Stimulated activated naive B cell treated with anti-CD40 and anti-IgM and Interleukin-4, amounts not matched to agents 10 μg/mL and 1 μg/mL and 100 μg/mL, for 72 hours (primary cell): ENCODE measurements at regions not wholly inside any gene's neighbourhood (a gene's known extent, or its start where the extent isn't known, plus 50 kb on each side); places are given as distances from the start of the nearest gene placed in this dataset.
"Not testable (repeated sequence)": the region's sequence is repeated elsewhere in the genome, so short reads cannot be mapped to it uniquely, and the experiment has no call there.

Experiments
- ATAC-seq, 2 donors: fragments of 150-1000 bp; cut with Tn5 transposase; replicated peaks; 2 replicates each; pipeline ENCODE4 v1.10.0; 2021; ENCODE audit warnings: moderate library complexity in 1 of 2
- DNase-seq: peaks from one replicate; pipeline ENCODE4 v3.0.0; 2021
- H3K27ac Mint-ChIP-seq: one replicate; pipeline ENCODE4 v1.8.0; 2022; ENCODE audit warnings: mild to moderate bottlenecking, mixed read lengths
- H3K27me3 Mint-ChIP-seq, 2 donors: one replicate each; pipeline ENCODE4 v1.8.0; 2022; ENCODE audit warnings: mixed read lengths in 2 of 2
- H3K36me3 Mint-ChIP-seq, 2 donors: one replicate each; pipeline ENCODE4 v1.8.0; 2022; ENCODE audit warnings: mixed read lengths in 2 of 2, mild to moderate bottlenecking in 1 of 2
- H3K4me1 Mint-ChIP-seq, 2 donors: one replicate each; pipeline ENCODE4 v1.8.0; 2022; ENCODE audit warnings: mixed read lengths in 2 of 2, mild to moderate bottlenecking in 1 of 2
- H3K4me3 Mint-ChIP-seq, 2 donors: one replicate each; pipeline ENCODE4 v1.8.0; 2022; ENCODE audit warnings: mild to moderate bottlenecking in 2 of 2, mixed read lengths in 2 of 2, moderate library complexity in 1 of 2
- H3K9me3 Mint-ChIP-seq, 2 donors: one replicate each; pipeline ENCODE4 v1.8.0; 2022; ENCODE audit warnings: mixed read lengths in 2 of 2, mild to moderate bottlenecking in 1 of 2

GRCh38 chr12:28987538-28988324, 161.3 kb upstream of the FAR2 start:
- no peak for DNase-seq
- peaks cover 6 to 7% of the 10 kb centered on the region in 2 donors for H3K27me3 Mint-ChIP-seq
- H3K9me3 Mint-ChIP-seq: peaks cover 0 to 3% of the 10 kb centered on the region in 2 donors
- no peak for ATAC-seq
- no peak overlapping the region for H3K27ac Mint-ChIP-seq
- no peak overlapping the region for H3K4me3 Mint-ChIP-seq
- H3K36me3 Mint-ChIP-seq: no peaks in the 10 kb centered on the region
- no peaks in the 10 kb centered on the region for H3K4me1 Mint-ChIP-seq

- Mint-ChIP-seq H3K27ac (no peak overlapping the region), H3K4me1 (no peaks in the 10 kb centered on the region)
Observed at GRCh38 chr12:28988325-28988704, 160.8 kb upstream of the FAR2 start.

GRCh38 chr12:28991626-28992025, 157.5 kb upstream of the FAR2 start:
- no peaks in the 10 kb centered on the region for H3K36me3 Mint-ChIP-seq
- peaks cover 0 to 3% of the 10 kb centered on the region in 2 donors for H3K9me3 Mint-ChIP-seq
- no peaks in the 10 kb centered on the region for H3K4me1 Mint-ChIP-seq
- H3K27me3 Mint-ChIP-seq: peaks cover 0 to 6% of the 10 kb centered on the region in 2 donors
- no peak overlapping the region for H3K4me3 Mint-ChIP-seq
- ATAC-seq (no peak), DNase-seq (no peak)
- H3K27ac Mint-ChIP-seq: no peak overlapping the region

More at GRCh38 chr12:28988325-28988704, 160.8 kb upstream of the FAR2 start:
- DNase-seq: no peak
- peaks cover 6% of the 10 kb centered on the region in 2 donors for H3K27me3 Mint-ChIP-seq
- no peak for ATAC-seq
- no peak overlapping the region for H3K4me3 Mint-ChIP-seq
- H3K9me3 Mint-ChIP-seq: peaks cover 0 to 3% of the 10 kb centered on the region in 2 donors
- no peaks in the 10 kb centered on the region for H3K36me3 Mint-ChIP-seq

GRCh38 chr12:28993720-28994119, 155.4 kb upstream of the FAR2 start:
- DNase-seq: no peak
- H3K36me3 Mint-ChIP-seq: no peaks in the 10 kb centered on the region
- peaks cover 0 to 6% of the 10 kb centered on the region in 2 donors for H3K27me3 Mint-ChIP-seq
- H3K27ac Mint-ChIP-seq: no peak overlapping the region
- H3K4me3 Mint-ChIP-seq: no peak overlapping the region
- no peaks in the 10 kb centered on the region for H3K4me1 Mint-ChIP-seq
- H3K9me3 Mint-ChIP-seq: peaks cover 0 to 3% of the 10 kb centered on the region in 2 donors
- no peak for ATAC-seq

- peaks cover 0 to 3% of the 10 kb centered on the region in 2 donors for H3K9me3 Mint-ChIP-seq
- DNase-seq (no peak), ATAC-seq (no peak)
- no peaks in the 10 kb centered on the region for H3K4me1 Mint-ChIP-seq
- peaks cover 0 to 4% of the 10 kb centered on the region in 2 donors for H3K27me3 Mint-ChIP-seq
- no peak overlapping the region for H3K27ac Mint-ChIP-seq
- no peaks in the 10 kb centered on the region for H3K36me3 Mint-ChIP-seq
- no peak overlapping the region for H3K4me3 Mint-ChIP-seq
Observed at GRCh38 chr12:28994179-28994715, 154.8 kb upstream of the FAR2 start.

GRCh38 chr12:28996688-28997087, 152.4 kb upstream of the FAR2 start:
- Mint-ChIP-seq H3K27me3 (no peaks in the 10 kb centered on the region), H3K27ac (no peak overlapping the region), H3K9me3 (peaks cover 0 to 3% of the 10 kb centered on the region in 2 donors), H3K36me3 (no peaks in the 10 kb centered on the region), H3K4me1 (no peaks in the 10 kb centered on the region), H3K4me3 (no peak overlapping the region)
- no peak for DNase-seq
- no peak for ATAC-seq

- Mint-ChIP-seq H3K4me1 (no peaks in the 10 kb centered on the region), H3K27me3 (no peaks in the 10 kb centered on the region), H3K4me3 (no peak overlapping the region), H3K9me3 (peaks cover 0 to 3% of the 10 kb centered on the region in 2 donors), H3K36me3 (no peaks in the 10 kb centered on the region), H3K27ac (no peak overlapping the region)
- ATAC-seq (peak; percentile 36 to 55), DNase-seq (no peak)
Observed at GRCh38 chr12:28998662-28999120, 150.4 kb upstream of the FAR2 start.

GRCh38 chr12:29004066-29004935, 144.8 kb upstream of the FAR2 start:
- Mint-ChIP-seq H3K4me1 (peaks cover 0 to 2% of the 10 kb centered on the region in 2 donors), H3K36me3 (no peaks in the 10 kb centered on the region), H3K9me3 (peaks cover 4 to 5% of the 10 kb centered on the region in 2 donors), H3K27me3 (no peaks in the 10 kb centered on the region), H3K27ac (no peak overlapping the region), H3K4me3 (no peak overlapping the region)
- DNase-seq: no peak
- ATAC-seq: no peak

GRCh38 chr12:29004936-29005304, 144.2 kb upstream of the FAR2 start:
- no peak overlapping the region for H3K4me3 Mint-ChIP-seq
- no peaks in the 10 kb centered on the region for H3K36me3 Mint-ChIP-seq
- peaks cover 0 to 2% of the 10 kb centered on the region in 2 donors for H3K4me1 Mint-ChIP-seq
- ATAC-seq: no peak
- peaks cover 4 to 5% of the 10 kb centered on the region in 2 donors for H3K9me3 Mint-ChIP-seq
- no peak overlapping the region for H3K27ac Mint-ChIP-seq
- no peaks in the 10 kb centered on the region for H3K27me3 Mint-ChIP-seq
- DNase-seq: no peak

GRCh38 chr12:29008786-29009185, 140.3 kb upstream of the FAR2 start:
- Mint-ChIP-seq H3K36me3 (no peaks in the 10 kb centered on the region), H3K4me3 (no peak overlapping the region), H3K27ac (no peak overlapping the region), H3K4me1 (peaks cover 0 to 2% of the 10 kb centered on the region in 2 donors), H3K9me3 (peaks cover 3 to 4% of the 10 kb centered on the region in 2 donors), H3K27me3 (no peaks in the 10 kb centered on the region)
- DNase-seq: no peak
- ATAC-seq: no peak

GRCh38 chr12:29012673-29013072, 136.4 kb upstream of the FAR2 start:
- no peaks in the 10 kb centered on the region for H3K4me1 Mint-ChIP-seq
- ATAC-seq: no peak

GRCh38 chr12:29017532-29017931, 131.5 kb upstream of the FAR2 start:
- H3K4me1 Mint-ChIP-seq, H3K9me3 Mint-ChIP-seq, ATAC-seq, H3K27me3 Mint-ChIP-seq, DNase-seq, H3K4me3 Mint-ChIP-seq, H3K27ac Mint-ChIP-seq, H3K36me3 Mint-ChIP-seq: not testable (repeated sequence)

More at GRCh38 chr12:29012673-29013072, 136.4 kb upstream of the FAR2 start:
- Mint-ChIP-seq H3K27ac (no peak overlapping the region), H3K36me3 (no peaks in the 10 kb centered on the region), H3K4me3 (no peak overlapping the region), H3K27me3 (no peaks in the 10 kb centered on the region), H3K9me3 (no peaks in the 10 kb centered on the region)
- DNase-seq: no peak

GRCh38 chr12:29023436-29024076, 125.5 kb upstream of the FAR2 start:
- no peak for DNase-seq
- no peak overlapping the region for H3K4me3 Mint-ChIP-seq
- no peak for ATAC-seq
- peaks cover 0 to under 1% of the 10 kb centered on the region in 2 donors for H3K9me3 Mint-ChIP-seq
- H3K36me3 Mint-ChIP-seq: no peaks in the 10 kb centered on the region
- H3K27ac Mint-ChIP-seq: no peak overlapping the region
- H3K4me1 Mint-ChIP-seq: no peaks in the 10 kb centered on the region
- H3K27me3 Mint-ChIP-seq: no peaks in the 10 kb centered on the region

GRCh38 chr12:29024117-29024516, 125.0 kb upstream of the FAR2 start:
- Mint-ChIP-seq H3K27me3 (no peaks in the 10 kb centered on the region), H3K4me3 (no peak overlapping the region), H3K36me3 (no peaks in the 10 kb centered on the region), H3K27ac (no peak overlapping the region), H3K4me1 (no peaks in the 10 kb centered on the region), H3K9me3 (peaks cover 0 to 5% of the 10 kb centered on the region in 2 donors)
- ATAC-seq (no peak), DNase-seq (no peak)
